ENCODE measurements at regions not wholly inside any gene's neighbourhood (a gene's known extent, or its start where the extent isn't known, plus 50 kb on each side); places are given as distances from the start of the nearest gene placed in this dataset.

DNA sequence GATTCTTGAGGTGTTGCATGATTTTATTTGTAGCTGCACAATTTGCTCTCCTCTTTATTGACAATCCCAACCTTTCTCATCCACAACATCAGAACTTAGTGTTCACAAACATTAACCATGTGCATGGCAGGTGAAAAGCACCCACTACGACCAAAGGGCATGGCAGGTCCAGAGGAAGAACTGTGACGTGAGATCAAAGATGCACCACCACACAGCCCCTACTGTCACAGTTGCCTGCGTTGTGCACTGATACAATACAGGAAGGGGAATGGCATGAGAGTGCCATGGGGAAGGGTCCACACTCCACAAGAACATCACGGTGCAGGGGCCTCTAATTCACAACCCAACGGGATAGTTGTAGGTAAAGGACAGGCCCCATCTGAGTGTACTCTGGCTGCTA, 217.1 kb upstream of the PFKP start:
- DNase-seq, result no peak

DNA sequence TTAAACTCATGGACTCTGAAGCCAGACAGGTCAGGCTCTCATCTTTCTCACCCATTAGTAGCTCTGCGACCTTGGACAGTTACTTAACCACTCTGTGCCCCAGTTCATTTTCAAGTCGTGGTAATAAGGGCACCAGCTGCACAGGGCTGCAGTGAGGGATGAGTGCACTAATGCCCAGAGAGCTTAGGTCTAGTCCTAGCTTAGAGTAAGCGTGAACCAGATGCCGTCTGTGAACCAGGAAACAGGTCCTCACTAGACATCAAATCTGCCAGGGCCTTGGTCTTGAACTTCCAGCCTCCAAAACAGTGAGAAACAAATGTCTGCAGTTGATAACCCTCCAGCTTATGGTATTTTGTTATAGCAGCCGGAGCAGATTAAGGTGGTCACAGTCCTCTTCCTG, 222.4 kb upstream of the PFKP start:
- DNase-seq, result no peak

DNA sequence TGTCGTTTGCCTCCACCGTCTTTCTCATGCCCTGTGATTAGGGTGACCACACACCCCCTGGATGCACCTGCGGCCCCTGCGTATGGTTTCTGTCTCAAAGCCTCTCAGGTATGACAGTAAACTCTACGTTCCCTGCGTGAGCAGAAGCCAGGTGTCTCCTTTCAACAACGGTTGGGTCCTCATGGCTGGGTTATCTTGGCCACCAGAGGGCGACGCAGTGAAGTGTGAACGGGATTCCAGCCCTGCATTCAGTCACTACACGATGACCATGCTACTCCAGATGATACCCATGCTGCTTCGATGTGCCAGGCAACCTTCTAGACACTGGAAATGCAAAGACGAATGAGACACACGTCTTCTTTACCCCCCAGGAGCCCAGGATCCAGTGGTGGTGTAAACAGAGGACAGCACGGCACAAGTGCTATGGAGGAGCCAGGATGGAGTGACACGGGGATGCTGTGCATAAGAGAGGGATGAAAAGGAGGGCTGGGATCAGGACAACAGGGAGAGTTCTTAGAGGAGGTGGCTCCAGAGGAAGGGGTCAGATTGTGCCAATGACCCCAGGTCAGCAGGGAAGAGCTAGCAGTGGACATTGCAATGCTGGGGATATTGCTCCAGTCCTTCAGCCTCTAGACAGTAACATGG, 228.1 kb upstream of the PFKP start:
- DNase-seq, result peak; percentile 1

DNA sequence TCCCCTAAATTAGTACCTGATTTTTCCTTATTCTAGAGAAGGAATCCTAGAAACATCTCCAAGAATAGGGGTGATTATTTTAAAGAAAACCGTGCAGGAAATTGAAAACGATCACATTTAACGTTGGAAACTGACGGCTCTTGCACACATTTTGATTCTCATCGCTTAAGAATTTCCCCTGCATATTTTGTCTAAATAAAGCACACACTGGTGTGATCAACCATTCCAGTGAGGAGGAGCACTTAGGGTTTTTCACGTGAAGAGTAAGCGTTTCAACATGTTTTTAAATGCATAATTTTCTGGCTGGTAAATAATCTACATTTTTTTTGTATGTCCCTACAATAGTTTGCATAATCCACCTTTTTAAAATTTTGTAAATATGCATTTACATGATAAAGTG, 229.7 kb upstream of the PFKP start:
- DNase-seq, result no peak

DNA sequence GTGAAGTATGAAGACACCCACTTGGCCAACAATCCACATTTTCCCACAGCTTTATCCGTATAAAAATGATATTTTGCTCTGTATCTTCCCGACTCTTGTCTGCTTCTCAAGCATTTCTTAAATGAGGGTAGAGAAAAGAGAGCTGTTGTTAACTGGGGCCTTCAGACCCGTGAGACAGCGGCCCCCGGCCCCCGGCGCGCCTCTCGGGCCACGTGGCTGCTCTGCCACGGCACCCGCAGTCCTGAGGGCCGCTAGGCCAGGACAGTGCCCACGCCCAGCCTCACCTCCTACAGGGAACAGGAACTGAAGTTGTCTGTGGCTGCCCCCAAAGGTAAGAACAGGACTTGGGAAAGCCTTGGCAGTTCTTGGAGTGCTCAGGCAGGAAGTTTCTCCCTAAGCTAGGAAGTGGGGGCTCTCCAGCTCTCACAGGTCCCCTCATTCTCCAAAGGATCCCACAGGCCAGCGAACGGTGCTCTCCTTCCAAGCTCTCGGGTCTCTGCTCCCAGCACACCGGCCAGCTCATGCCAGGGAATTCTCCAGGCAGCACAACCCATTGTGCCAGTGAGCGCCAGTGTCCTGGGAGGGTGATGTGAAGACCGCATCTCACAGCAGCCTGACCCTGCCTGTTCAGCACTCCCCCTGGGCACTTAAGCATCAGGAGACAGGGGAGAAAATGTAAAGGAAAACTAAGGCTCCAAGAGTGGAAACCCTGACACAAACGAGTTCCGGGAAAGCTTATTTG, 230.3 kb upstream of the PFKP start:
- DNase-seq, result no peak

DNA sequence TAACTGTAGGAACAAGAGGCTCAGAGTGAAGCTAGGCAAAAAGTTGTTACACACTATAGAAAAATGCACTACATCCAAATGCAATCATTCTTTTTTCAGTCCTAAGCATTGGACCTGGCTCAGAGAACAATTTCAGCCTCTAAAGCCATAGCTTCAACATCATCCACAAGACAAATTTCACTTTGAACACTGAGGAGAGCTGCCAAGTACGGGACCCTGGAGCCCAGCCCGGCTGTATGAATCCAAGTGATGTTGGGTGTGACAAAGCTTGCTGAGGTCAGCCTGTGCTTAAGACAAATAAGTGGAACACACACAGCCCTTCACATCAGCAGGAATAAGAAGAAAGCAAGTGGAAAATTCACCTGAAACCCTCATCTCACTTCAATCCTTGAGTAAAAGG, 233.1 kb upstream of the PFKP start:
- DNase-seq, result no peak

DNA sequence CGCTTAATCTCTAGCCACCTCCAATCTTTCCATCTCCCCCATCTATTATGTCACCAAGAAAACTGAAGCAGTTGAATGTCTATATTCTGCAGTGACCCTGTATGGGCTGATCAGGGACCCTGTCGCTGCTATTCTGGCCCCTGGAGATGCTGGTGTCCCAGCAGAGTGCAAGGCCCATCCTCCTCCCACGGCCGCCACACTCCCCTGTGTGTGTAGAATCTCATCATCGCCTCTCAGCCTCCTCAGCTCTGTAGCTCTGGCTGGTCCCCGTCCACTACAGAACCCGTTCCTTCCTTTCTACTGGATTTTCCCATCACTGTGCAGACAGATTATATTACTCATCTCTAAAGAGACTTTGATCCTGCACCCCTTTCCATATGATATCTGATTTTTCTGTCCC, 235.8 kb upstream of the PFKP start:
- no peak for DNase-seq

DNA sequence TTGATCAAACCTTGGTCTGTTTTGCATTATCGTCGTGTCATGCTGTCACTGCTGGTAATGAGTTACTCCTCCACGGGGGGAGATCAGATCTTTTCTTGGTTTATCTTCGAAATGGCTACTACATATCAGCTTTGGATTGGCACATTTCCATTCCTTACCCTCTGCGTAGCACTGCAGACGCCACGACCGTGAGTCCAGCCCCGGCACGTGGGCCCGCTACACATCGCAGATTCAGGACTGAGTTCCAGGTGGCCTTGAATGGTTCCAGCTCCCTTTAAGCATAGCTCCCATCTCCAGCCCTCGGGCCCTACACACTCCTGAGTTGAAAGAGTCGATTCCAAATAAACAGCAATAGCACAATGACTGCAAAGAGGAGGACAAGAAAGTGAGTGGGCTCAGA, 238.6 kb upstream of the PFKP start:
- no peak for DNase-seq

DNA sequence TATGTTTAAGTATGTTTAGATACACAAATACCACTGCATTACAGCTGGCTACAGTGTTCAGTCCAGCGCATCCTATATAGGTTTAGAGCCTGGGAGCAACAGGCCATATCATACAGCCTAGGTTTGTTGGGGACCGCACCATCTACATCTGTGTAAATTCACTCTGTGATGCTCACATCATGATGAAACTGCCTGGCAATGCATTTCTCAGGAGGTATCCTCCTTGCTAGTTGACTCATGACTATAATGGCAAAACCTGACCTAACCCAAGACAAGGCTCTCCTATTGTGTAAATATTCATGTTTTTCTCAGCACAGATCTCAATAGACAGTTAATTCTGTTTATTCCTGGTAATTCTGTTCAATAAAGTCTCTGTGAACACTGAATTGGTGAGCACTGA, 240.7 kb upstream of the PFKP start:
- DNase-seq, result no peak

DNA sequence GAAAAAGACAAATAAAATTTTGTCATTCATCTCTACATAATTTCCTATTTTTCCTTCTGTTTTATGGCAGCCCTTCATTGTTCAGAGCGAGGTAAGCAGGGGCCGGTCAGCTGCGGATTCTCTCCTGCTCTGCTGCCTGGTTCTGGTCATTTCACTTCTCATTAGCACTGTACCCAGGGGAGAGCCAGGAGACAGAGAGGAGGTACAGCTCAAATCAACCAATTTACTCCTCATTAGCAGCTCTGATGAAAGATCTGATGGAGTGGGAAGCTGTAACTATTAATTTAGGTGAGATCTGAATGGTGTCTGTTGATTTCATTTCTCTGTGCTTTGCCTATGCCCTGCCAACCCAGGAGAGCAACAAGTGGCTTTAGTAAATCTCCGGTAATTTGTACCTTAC, 241.5 kb upstream of the PFKP start:
- DNase-seq, result no peak

DNA sequence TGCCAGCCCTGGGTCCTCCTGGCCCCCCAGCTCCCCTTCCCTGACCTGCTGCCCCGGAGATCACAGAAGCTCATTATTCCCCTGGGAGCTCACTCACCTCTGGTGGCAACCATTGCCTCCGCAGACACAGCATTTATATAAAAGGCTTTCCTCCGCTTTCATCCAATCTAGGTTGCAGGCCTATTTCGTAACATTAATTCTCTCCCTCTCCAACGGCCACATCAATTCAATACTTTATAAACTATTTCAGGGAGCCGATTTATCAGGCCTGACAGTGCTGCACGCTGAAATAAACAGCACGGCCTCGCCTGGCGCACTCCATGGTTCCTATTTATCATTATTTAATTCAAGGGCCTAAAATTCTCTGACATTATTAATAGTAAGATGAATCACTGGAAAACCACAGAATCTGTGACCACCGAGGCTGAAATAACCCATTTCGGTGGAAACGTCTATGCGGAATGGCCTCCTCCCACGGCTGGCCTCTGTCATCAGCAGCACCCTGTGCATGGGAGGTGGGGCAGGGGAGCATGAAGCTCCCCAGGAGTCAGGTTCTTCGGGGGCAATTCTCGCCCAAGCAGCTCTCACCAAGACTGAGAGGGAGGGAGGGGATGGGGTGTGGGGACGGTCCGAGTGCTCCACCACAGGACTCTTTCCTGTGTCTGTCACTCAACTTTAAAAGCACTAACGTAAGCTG, 249.3 kb upstream of the PFKP start:
- DNase-seq, result no peak

DNA sequence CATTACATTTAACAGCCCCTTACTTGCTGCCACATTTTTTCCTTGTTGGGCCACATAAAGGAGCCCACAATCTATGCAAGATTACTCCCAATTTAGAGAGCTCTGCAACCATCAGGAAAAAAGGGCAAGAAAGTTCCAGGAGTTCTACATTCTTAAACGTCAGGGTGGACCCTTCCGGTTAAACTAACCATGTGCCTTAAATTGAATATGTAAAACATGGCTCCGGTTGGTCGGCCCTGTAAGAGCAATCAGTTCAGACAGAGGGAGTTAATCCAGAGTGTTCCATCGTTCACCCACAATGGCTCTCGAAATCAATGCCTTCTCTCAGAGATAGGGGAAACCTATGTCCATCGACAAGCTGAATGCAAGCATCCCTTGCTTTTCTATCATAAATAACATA, 253.7 kb upstream of the PFKP start:
- no peak for DNase-seq

DNA sequence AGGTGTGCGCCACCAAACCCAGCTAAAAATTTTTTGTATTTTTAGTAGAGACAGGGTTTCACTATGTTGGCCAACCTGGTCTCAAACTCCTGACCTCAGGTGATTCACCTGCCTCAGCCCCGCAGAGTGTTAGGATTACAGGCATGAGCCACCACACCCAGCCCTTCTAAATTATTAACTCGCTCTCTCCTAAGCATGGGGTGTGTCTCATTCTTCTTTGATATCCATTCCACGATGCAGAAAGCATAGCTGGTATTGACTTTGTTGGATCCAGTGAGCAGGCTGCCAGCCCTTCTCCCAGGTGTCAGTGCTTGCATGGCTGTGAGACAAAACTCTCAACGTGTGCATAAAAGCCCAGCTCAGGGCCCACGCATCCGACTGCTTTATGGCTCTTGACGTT, 254.1 kb upstream of the PFKP start:
- DNase-seq, result no peak

DNA sequence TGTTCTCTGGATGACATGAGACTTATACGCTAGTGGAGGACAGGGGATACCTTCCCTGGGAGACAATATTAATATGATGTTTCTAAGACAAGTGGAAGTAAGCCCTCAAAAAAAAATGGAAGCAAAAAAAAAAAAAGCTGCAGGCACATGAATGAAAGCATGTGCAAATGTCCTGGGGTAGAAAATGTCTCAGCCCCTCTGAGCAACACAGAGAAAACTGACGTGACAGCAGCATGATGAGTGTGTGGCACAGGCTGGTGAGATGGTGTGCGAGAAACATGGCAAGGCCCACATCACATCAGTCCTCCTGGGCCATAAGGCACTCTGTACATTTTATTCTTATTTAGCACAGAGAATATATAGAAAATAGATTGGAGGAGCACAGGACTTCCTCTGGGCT, 254.7 kb upstream of the PFKP start:
- DNase-seq, result no peak

DNA sequence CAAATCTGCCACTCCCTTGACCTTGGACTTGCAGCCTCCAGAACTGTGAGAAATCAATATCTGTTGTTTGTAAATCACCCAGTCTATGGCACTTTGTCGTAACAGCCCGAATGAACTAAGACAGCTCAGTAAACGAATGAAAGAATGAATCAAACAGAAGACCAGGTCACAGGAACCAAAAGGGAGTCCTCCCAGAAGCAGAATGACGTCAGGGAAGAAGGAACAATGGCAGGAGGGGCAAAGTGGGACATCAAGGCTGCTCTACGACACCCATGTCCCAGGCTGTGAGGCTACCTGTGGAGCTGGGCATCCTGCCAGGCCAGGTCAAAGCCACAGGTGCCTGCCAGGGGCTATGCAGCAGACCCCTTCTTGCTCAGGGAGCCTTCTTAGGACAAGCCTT, 267.2 kb upstream of the PFKP start:
- no peak for DNase-seq

DNA sequence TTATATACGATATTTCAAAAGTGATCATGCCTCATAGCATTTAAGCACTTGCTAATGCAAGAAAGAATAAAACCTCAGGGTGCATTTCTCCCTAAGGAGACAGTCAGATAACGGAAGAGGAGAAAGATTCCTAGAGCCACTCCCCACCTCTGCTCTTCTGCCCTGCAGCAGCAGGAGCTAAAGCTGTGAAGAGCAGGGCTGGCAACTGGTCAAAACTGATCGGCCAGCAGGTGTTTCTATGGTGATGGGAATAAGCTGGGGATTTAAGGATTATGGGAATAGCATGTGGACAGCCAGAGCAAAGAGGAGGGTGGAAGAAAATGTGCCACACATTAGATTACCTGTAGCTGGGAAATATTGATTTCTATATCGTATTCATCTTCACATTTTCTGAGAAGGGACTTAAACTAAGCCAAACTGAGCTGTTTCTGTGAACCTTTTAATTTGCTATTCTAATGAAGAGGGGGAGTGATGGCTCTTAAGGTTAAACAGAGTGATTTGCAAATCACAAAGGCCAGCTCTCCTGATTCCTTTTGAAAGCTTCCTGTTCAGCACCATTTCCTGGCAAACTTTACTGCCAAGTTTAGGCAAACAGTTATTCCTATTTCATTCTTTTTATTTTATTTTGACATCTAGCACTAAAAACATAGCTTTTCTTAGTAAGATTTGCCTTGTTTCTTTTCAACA, 268.9 kb upstream of the PFKP start:
- DNase-seq, result no peak

DNA sequence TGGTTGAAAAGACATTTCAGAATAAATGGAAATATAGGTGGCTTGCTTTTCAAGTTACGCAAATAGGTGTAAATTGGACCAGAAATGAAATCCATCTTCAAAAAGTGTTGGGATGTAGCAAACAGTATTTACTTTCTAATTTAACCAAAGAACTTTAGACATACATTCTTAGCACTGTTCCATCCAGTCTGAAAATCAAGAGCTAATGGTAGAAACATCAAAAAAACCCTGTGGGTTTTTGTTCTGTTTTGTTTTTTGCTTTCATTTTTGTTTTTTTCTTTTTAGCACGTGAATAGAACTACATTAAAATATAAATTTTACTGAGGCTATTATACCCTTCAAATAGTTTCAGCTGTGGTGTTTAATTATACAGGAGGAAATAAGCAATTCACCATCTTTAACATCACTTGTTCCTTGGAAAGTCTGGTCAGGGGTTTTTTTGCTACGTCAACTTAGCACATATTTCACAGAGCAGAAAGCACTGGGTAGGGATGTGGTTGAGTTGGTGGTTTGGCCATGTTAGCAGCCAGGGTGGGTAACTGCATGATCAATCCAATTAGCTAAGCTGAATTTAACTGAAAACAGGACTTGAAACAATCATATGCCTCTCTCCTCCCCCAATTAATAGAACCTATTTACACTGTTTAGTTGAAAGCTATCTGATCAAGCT, 275.4 kb upstream of the PFKP start:
- DNase-seq, result no peak

DNA sequence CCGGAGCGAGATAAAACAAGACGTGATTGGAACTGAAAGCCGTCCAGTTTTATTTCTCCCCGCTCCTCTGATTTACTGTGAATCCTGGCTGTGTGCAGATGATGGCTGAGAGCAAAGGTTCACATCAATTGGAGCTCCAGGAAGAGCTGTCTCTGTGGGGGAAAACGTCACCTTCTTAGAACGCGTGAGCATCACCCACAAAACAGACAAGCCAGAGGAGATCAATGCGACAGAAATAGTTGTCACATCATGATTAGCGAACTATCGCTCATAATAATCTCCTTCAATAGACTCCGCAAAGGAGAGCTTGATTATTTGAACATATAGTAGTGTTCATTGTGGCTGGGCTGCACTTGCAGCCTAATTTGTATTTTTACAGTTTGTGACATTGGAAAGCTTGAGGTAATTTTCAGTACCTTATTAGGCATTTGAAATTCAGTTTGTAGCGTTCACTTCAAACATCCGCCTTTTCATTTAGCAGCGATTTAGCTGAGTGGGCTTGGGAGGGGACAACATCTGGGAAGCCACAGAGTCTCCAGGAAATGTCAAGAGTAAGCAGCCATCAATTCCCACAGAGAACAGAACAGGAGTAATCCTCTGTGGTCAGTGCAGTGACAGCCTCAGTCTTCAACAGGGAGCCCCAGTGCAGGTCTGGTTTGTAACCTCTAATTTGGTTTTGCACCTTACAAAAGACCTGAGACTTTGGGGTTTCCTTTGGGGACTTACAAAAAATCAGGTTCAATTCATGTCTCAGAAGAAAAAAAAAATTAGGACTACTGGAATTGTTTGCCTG, 276.8 kb upstream of the PFKP start:
- no peak for DNase-seq

DNA sequence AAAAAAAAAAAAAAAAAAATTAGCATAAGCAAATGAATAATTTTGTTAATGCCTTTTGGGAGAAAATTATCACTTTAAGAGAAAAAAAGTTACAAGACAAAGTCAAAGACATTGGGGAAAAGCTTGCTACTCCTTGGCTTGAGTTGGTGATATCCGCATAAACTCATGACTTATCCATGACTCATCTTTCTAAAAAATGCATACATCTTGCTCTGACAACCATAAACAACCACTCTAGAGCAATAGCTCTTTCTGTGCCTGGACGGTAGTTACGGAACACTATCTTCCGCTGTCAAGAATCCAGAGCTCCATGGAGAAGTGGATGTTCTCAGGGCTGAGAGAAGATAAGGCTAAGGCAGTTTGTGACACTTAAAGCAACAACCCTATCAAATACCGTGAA, 281.1 kb upstream of the PFKP start:
- no peak for DNase-seq

DNA sequence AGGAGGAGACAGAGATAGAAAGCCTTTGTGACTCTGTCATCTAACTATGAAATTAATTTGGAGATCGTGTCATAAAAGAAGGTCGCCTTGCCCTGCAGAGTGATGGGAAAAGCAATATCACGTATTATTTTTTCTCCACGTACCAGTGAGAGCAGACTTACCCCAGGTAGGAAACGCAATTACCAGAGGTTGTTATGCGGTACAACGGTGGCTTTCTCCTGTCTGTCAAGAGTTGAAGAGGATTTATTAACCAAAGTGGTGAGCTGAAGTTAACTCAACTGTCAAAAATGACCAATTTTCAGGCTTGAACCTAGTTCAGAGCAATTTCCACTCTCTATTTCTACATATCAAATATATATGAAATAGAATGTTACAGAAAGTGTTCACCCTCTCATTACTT, 282.6 kb upstream of the PFKP start:
- DNase-seq, result no peak

DNA sequence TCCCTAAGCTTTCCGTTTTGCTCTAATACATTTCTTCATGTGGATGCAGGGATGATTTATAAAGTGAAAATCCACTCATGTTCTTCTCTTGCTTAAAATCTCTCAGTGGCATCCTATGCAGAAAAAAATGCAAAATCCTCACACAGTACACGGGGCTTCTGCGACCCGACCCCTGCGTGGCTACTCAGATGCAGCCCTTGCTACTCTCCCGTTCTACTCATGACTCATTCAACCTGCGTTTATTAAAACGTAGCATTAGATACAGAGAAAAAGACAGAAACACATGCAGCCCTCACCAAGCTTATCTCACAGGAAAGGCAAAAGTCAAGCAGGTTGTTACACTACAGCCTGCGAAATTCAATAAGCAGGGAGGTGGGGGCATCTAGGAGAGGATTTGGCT, 284.4 kb upstream of the PFKP start:
- DNase-seq, result no peak

DNA sequence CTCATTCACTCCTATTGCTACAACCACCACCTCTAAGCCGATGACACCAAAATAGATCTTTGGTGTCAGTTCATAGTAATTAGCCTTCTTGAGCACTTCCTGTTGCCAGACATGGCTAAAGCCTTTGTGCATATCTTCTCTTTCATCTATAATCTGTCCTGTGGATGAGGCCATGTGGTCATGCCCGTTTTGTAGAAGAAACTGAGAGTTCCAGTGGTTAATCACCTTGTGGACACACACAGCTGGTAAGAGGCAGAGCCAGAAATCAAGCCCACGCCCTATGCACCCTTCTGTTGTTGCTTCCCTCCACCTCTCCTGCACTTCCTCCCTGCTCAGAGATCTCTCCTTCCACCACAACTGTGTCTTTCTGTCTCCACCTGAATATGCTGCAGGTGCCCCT, 285.1 kb upstream of the PFKP start:
- DNase-seq, result no peak
